ENCODE measurements at regions not wholly inside any gene's neighbourhood (a gene's known extent, or its start where the extent isn't known, plus 50 kb on each side); places are given as distances from the start of the nearest gene placed in this dataset.

DNA sequence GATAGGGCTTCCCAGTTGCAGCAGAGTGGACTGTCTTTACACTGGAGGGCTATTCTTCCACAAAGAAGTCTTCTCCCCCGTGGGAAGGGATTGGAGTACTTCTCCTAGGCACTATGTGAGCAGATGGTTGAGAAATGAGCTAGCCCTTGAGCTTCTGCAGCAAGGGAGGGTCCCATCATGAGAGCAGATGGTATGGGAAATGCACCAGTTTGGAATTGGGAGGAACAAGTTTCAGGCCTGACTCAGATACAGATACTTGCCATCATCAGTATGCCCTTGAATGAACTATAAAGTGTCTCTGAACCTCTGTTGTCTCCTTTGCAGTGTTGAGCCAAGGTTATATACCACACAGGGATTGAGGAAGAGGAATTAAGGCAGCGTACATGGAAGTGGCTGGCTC, 757.4 kb downstream of the RNF144A start:
- TF ChIP-seq, protein P1, sequence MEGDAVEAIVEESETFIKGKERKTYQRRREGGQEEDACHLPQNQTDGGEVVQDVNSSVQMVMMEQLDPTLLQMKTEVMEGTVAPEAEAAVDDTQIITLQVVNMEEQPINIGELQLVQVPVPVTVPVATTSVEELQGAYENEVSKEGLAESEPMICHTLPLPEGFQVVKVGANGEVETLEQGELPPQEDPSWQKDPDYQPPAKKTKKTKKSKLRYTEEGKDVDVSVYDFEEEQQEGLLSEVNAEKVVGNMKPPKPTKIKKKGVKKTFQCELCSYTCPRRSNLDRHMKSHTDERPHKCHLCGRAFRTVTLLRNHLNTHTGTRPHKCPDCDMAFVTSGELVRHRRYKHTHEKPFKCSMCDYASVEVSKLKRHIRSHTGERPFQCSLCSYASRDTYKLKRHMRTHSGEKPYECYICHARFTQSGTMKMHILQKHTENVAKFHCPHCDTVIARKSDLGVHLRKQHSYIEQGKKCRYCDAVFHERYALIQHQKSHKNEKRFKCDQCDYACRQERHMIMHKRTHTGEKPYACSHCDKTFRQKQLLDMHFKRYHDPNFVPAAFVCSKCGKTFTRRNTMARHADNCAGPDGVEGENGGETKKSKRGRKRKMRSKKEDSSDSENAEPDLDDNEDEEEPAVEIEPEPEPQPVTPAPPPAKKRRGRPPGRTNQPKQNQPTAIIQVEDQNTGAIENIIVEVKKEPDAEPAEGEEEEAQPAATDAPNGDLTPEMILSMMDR (IDR thresholded peaks at IDR 0.05) = no peak
- peaks cover 0 to 6% of the 10 kb centered on the region in 2 donors for H3K4me1 ChIP-seq
- peaks cover 0 to 4% of the 10 kb centered on the region in 2 donors for H3K9me3 ChIP-seq
- DNase-seq (ENCODE audit: low spot score) = no peak
- no peaks in the 10 kb centered on the region for H3K36me3 ChIP-seq
- H3K27me3 ChIP-seq = no peaks in the 10 kb centered on the region
- H3K4me3 ChIP-seq = no peak overlapping the region
- no peak overlapping the region for H3K27ac ChIP-seq

- DNase-seq (ENCODE audit: low spot score) = no peak
- TF ChIP-seq, protein P1 (IDR thresholded peaks at IDR 0.05) = no peak
- Histone ChIP-seq H3K4me3 (no peak overlapping the region), H3K4me1 (peaks cover 0 to under 1% of the 10 kb centered on the region in 2 donors), H3K36me3 (no peaks in the 10 kb centered on the region), H3K27ac (no peak overlapping the region), H3K27me3 (no peaks in the 10 kb centered on the region), H3K9me3 (peaks cover 0 to 4% of the 10 kb centered on the region in 2 donors)
These were observed 759.5 kb downstream of the RNF144A start for GRCh38 chr2:7676714-7677113.

DNA sequence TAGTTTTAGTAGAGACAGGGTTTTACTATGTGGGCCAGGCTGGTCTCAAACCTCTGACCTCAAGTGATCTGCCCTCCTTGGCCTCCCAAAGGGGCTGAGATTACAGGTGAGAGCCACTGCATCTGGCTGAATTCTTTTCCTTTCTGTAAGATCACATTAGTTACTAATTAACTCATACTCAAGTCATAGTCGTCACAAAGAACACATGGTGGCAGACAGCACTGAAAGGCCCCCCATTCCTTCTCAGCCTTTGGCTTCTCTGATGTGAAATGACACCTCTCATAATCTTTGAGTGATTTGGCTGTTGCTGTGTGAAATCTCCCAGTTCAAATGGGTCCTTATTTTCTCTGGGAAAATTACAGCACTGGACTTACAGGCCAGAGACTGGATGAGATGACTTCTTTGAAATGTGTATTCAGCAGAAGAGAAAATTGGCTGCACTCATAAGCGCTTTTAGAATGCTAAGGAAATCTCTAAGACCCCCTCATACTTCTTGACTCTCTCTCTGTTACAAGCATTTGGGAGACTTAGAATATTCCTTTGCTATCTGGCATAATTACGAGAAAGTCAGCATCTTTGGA, 764.8 kb downstream of the RNF144A start:
- TF ChIP-seq, protein P1 (IDR thresholded peaks at IDR 0.05) = no peak
- H3K36me3 ChIP-seq = no peaks in the 10 kb centered on the region
- H3K9me3 ChIP-seq = no peaks in the 10 kb centered on the region
- H3K4me3 ChIP-seq = no peak overlapping the region
- no peak overlapping the region for H3K27ac ChIP-seq
- H3K4me1 ChIP-seq = no peaks in the 10 kb centered on the region
- H3K27me3 ChIP-seq = no peaks in the 10 kb centered on the region
- no peak for DNase-seq (ENCODE audit: low spot score)

GRCh38 chr2:7683196-7683595, 766.0 kb downstream of the RNF144A start:
- H3K27me3 ChIP-seq = no peaks in the 10 kb centered on the region
- H3K4me1 ChIP-seq = no peaks in the 10 kb centered on the region
- H3K9me3 ChIP-seq = no peaks in the 10 kb centered on the region
- no peak overlapping the region for H3K27ac ChIP-seq
- no peak overlapping the region for H3K4me3 ChIP-seq
- no peak for DNase-seq (ENCODE audit: low spot score)
- H3K36me3 ChIP-seq = no peaks in the 10 kb centered on the region
- TF ChIP-seq, protein P1 (IDR thresholded peaks at IDR 0.05) = no peak

DNA sequence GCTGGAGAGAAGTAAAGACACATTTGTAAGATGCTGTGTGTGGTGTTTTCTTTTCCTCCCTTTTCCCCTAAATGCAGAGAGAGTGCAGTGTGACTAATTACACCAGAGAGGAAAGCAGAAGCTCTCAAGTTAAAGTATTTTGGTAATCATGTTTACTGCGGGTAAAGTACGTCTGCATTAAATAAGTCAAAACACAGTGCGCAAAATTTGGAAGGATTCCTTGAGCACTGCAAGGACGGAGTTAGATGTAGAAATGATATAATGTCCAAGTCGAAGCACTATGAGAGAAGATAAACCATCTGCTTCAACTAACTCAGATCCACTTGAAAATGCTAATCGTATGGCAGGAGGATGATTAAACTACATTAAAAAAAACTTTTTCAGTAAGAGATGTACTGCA, 766.5 kb downstream of the RNF144A start:
- H3K27ac ChIP-seq = no peak overlapping the region
- H3K36me3 ChIP-seq = no peaks in the 10 kb centered on the region
- no peak for DNase-seq (ENCODE audit: low spot score)
- H3K9me3 ChIP-seq = no peaks in the 10 kb centered on the region
- no peak overlapping the region for H3K4me3 ChIP-seq
- no peaks in the 10 kb centered on the region for H3K27me3 ChIP-seq
- no peaks in the 10 kb centered on the region for H3K4me1 ChIP-seq
- TF ChIP-seq, protein P1 (IDR thresholded peaks at IDR 0.05) = no peak

Data from right atrium auricular region (tissue), 2 donors.